ENCODE measurements at regions not wholly inside any gene's neighbourhood (a gene's known extent, or its start where the extent isn't known, plus 50 kb on each side); places are given as distances from the start of the nearest gene placed in this dataset.
A peak's percentile ranks its signal among the peaks of the same experiment; 100 is the strongest.

- DNase-seq: peak; percentile 5
Measured at GRCh38 chr1:5514527-5515183, 477.6 kb downstream of the NPHP4 start.

GRCh38 chr1:5513846-5514526, 478.2 kb downstream of the NPHP4 start:
- no peak for DNase-seq

GRCh38 chr1:5513179-5513578, 479.0 kb downstream of the NPHP4 start:
- no peak for DNase-seq

GRCh38 chr1:5511381-5512097, 480.7 kb downstream of the NPHP4 start:
- no peak for DNase-seq

GRCh38 chr1:5509664-5510452, 482.4 kb downstream of the NPHP4 start:
- peak; percentile 28 for DNase-seq

- no peak for DNase-seq
Measured at GRCh38 chr1:5508669-5509330, 483.4 kb downstream of the NPHP4 start.

GRCh38 chr1:5507340-5507739, 484.9 kb downstream of the NPHP4 start:
- DNase-seq: no peak

- no peak for DNase-seq
Measured at GRCh38 chr1:5506634-5507033, 485.6 kb downstream of the NPHP4 start.

- no peak for DNase-seq
Measured at GRCh38 chr1:5505944-5506343, 486.3 kb downstream of the NPHP4 start.

- no peak for DNase-seq
Measured at GRCh38 chr1:5504364-5504740, 487.9 kb downstream of the NPHP4 start.

GRCh38 chr1:5503556-5504363, 488.5 kb downstream of the NPHP4 start:
- no peak for DNase-seq

GRCh38 chr1:5502311-5503194, 489.7 kb downstream of the NPHP4 start:
- no peak for DNase-seq

GRCh38 chr1:5501206-5501930, 490.9 kb downstream of the NPHP4 start:
- no peak for DNase-seq

- no peak for DNase-seq
Measured at GRCh38 chr1:5500541-5500940, 491.7 kb downstream of the NPHP4 start.

GRCh38 chr1:5497503-5497902, 494.7 kb downstream of the NPHP4 start:
- no peak for DNase-seq

GRCh38 chr1:5495596-5496410, 496.4 kb downstream of the NPHP4 start:
- DNase-seq: no peak

- DNase-seq: no peak
Measured at GRCh38 chr1:5494518-5494917, 497.7 kb downstream of the NPHP4 start.

GRCh38 chr1:5493851-5494311, 498.3 kb downstream of the NPHP4 start:
- no peak for DNase-seq

- no peak for DNase-seq
Measured at GRCh38 chr1:5493275-5493674, 498.9 kb downstream of the NPHP4 start.
